ENCODE measurements at regions not wholly inside any gene's neighbourhood (a gene's known extent, or its start where the extent isn't known, plus 50 kb on each side); places are given as distances from the start of the nearest gene placed in this dataset.

DNA sequence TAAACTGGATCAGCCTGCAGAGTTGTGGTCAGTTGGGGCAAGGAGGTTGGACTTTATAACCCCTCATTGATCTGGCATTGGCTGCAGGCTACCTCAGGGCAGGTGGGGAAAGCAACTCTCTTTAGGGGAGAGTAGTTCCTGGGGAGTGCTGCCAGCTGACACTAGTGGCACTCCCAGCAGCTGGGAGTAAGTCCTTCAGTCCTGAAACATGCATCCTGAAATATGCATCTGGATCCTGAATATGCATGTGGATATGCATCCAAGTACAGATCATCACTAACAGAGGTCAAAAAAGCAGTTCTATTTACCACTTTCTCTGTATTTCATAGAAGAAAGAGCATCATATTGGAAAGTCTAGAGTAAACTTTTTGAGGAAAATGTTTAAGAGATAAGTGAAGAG, 350.8 kb downstream of the EPM2A start:
- FAIRE-seq: no peak
- Histone ChIP-seq H3K79me2 (ENCODE audit: control insufficient read depth in 1 of 2, insufficient read depth in 2 of 2, low read length in 2 of 2) (no peaks in the 10 kb centered on the region), H3K27me3 (replicated peaks in 1 of 4; ENCODE audit: control insufficient read depth in 3 of 4, extremely low read depth in 1 of 4, insufficient read depth in 3 of 4, low read length in 3 of 4) (no peaks in the 10 kb centered on the region), H4K20me1 (replicated peaks in 1 of 2; ENCODE audit: control insufficient read depth in 1 of 2, insufficient read depth in 2 of 2, low read length in 2 of 2) (no peaks in the 10 kb centered on the region), H2AFZ (ENCODE audit: low read length) (no peak overlapping the region), H4K91ac (replicated peaks; ENCODE audit: insufficient read length, low read length) (no peak overlapping the region), H4K5ac (ENCODE audit: insufficient read length, low read depth, low read length) (no peak overlapping the region), H2BK15ac (ENCODE audit: low read length) (no peak overlapping the region), H3K18ac (ENCODE audit: extremely low read depth, low read length) (no peak overlapping the region), H3K9ac (replicated peaks in 1 of 4; ENCODE audit: extremely low read depth in 1 of 4, low read depth in 3 of 4, low read length in 3 of 4) (no peak overlapping the region), H3K23me2 (ENCODE audit: low read depth, low read length) (no peaks in the 10 kb centered on the region), H3K79me1 (ENCODE audit: low read depth, low read length) (no peaks in the 10 kb centered on the region), H2BK12ac (ENCODE audit: low read depth, low read length) (no peak overlapping the region), H3K56ac (replicated peaks; ENCODE audit: insufficient read length, low read depth, low read length) (no peak overlapping the region), H3K4me2 (ENCODE audit: insufficient read depth in 1 of 2, low read depth in 2 of 2, low read length in 2 of 2) (no peak overlapping the region), H3K4me3 (ENCODE audit: extremely low read depth in 1 of 4, insufficient read depth in 2 of 4, low read depth in 3 of 4, low read length in 4 of 4) (no peak overlapping the region), H2AK5ac (ENCODE audit: low read depth, low read length) (no peak overlapping the region), H3K23ac (ENCODE audit: insufficient read length) (no peak overlapping the region), H4K8ac (ENCODE audit: extremely low read depth, insufficient read depth, low read length) (no peak overlapping the region), H3K36me3 (ENCODE audit: control insufficient read depth in 2 of 4, insufficient read depth in 4 of 4, low read length in 3 of 4) (no peaks in the 10 kb centered on the region), H3K27ac (ENCODE audit: low read depth, low read length) (no peak overlapping the region), H3K9me3 (ENCODE audit: insufficient read depth in 2 of 2, low read depth in 1 of 2, low read length in 1 of 2) (no peaks in the 10 kb centered on the region), H2BK20ac (ENCODE audit: low read length) (no peak overlapping the region), H2BK120ac (replicated peaks; ENCODE audit: low read depth, low read length) (no peak overlapping the region), H3K14ac (ENCODE audit: insufficient read length) (no peak overlapping the region), H3K4me1 (replicated peaks in 1 of 4; ENCODE audit: control insufficient read depth in 3 of 4, insufficient read depth in 4 of 4, low read length in 3 of 4) (no peaks in the 10 kb centered on the region), H2BK5ac (ENCODE audit: low read depth, low read length) (no peak overlapping the region), H3K4ac (replicated peaks; ENCODE audit: insufficient read length, low read depth, low read length) (no peak overlapping the region)
- TF ChIP-seq EGR1 (IDR thresholded peaks at IDR 0.05; ENCODE audit: borderline replicate concordance, low read depth, low read length) (no peak), EP300 (IDR thresholded peaks at IDR 0.05; ENCODE audit: borderline replicate concordance in 1 of 2, low read depth in 2 of 2, low read length in 2 of 2) (no peak), ASH2L (IDR thresholded peaks at IDR 0.05; ENCODE audit: low read length) (no peak), GTF2F1 (IDR thresholded peaks at IDR 0.05; ENCODE audit: borderline replicate concordance, low read depth, low read length) (no peak), KDM4A (IDR thresholded peaks at IDR 0.05; ENCODE audit: low read depth, low read length, severe bottlenecking) (no peak), ZNF274 (IDR thresholded peaks at IDR 0.05; ENCODE audit: borderline replicate concordance, extremely low read depth, low read length) (no peak)
- TF ChIP-seq, protein P1, sequence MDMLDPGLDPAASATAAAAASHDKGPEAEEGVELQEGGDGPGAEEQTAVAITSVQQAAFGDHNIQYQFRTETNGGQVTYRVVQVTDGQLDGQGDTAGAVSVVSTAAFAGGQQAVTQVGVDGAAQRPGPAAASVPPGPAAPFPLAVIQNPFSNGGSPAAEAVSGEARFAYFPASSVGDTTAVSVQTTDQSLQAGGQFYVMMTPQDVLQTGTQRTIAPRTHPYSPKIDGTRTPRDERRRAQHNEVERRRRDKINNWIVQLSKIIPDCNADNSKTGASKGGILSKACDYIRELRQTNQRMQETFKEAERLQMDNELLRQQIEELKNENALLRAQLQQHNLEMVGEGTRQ (IDR thresholded peaks at IDR 0.05; ENCODE audit: low read length): no peak
- no peak for DNase-seq (ENCODE audit: low read depth in 1 of 2, low spot score in 2 of 2)
- ChIA-PET POLR2A (ENCODE audit: partially characterized antibody) (no interaction called here), CTCF (ENCODE audit: partially characterized antibody) (no interaction called here)

Measured in H1 (cell line).